Stimulated activated CD4-positive, alpha-beta T cell treated with anti-CD3 and anti-CD28 coated beads, Interleukin-4, amount 100 ng/mL, for 1 hour (primary cell): ENCODE measurements at regions not wholly inside any gene's neighbourhood (a gene's known extent, or its start where the extent isn't known, plus 50 kb on each side); places are given as distances from the start of the nearest gene placed in this dataset.
"Not testable (repeated sequence)": the region's sequence is repeated elsewhere in the genome, so short reads cannot be mapped to it uniquely, and the experiment has no call there.

Experiments
- DNase-seq: peaks from one replicate; pipeline ENCODE4 v3.0.0-alpha.2; 2020

GRCh38 chr3:135645541-135645940 is 320.0 kb upstream of the PPP2R3A start:
- no peak for DNase-seq

- DNase-seq: no peak
Measured at GRCh38 chr3:135646873-135647272, 318.7 kb upstream of the PPP2R3A start.

- no peak for DNase-seq
Measured at GRCh38 chr3:135649361-135649760, 316.2 kb upstream of the PPP2R3A start.

- DNase-seq: no peak
Measured at GRCh38 chr3:135650309-135650708, 315.2 kb upstream of the PPP2R3A start.

- no peak for DNase-seq
Measured at GRCh38 chr3:135652388-135652787, 313.1 kb upstream of the PPP2R3A start.

GRCh38 chr3:135655328-135655727 is 310.2 kb upstream of the PPP2R3A start:
- DNase-seq: no peak

GRCh38 chr3:135658451-135658850 is 307.1 kb upstream of the PPP2R3A start:
- DNase-seq: not testable (repeated sequence)

- no peak for DNase-seq
Measured at GRCh38 chr3:135667061-135667460, 298.5 kb upstream of the PPP2R3A start.

- no peak for DNase-seq
Measured at GRCh38 chr3:135674508-135674907, 291.0 kb upstream of the PPP2R3A start.

GRCh38 chr3:135678386-135678785 is 287.1 kb upstream of the PPP2R3A start:
- no peak for DNase-seq

- DNase-seq: no peak
Measured at GRCh38 chr3:135688003-135688402, 277.5 kb upstream of the PPP2R3A start.

GRCh38 chr3:135690664-135691063 is 274.9 kb upstream of the PPP2R3A start:
- no peak for DNase-seq

GRCh38 chr3:135691240-135691639 is 274.3 kb upstream of the PPP2R3A start:
- DNase-seq: no peak

- DNase-seq: no peak
Measured at GRCh38 chr3:135694142-135694541, 271.4 kb upstream of the PPP2R3A start.

GRCh38 chr3:135699741-135700140 is 265.8 kb upstream of the PPP2R3A start:
- DNase-seq: no peak

GRCh38 chr3:135706758-135707375 is 258.7 kb upstream of the PPP2R3A start:
- no peak for DNase-seq

GRCh38 chr3:135719449-135719848 is 246.1 kb upstream of the PPP2R3A start:
- DNase-seq: no peak

- no peak for DNase-seq
Measured at GRCh38 chr3:135728007-135728721, 237.4 kb upstream of the PPP2R3A start.

GRCh38 chr3:135731546-135731945 is 234.0 kb upstream of the PPP2R3A start:
- DNase-seq: no peak

- no peak for DNase-seq
Measured at GRCh38 chr3:135736740-135737139, 228.8 kb upstream of the PPP2R3A start.

- no peak for DNase-seq
Measured at GRCh38 chr3:135739779-135740178, 225.7 kb upstream of the PPP2R3A start.

GRCh38 chr3:135740211-135740610 is 225.3 kb upstream of the PPP2R3A start:
- no peak for DNase-seq

GRCh38 chr3:135740751-135741150 is 224.8 kb upstream of the PPP2R3A start:
- no peak for DNase-seq

- no peak for DNase-seq
Measured at GRCh38 chr3:135751991-135752390, 213.5 kb upstream of the PPP2R3A start.

- DNase-seq: no peak
Measured at GRCh38 chr3:135752851-135753250, 212.7 kb upstream of the PPP2R3A start.
